HEK293 (cell line): ENCODE measurements at regions not wholly inside any gene's neighbourhood (a gene's known extent, or its start where the extent isn't known, plus 50 kb on each side); places are given as distances from the start of the nearest gene placed in this dataset.

ENCODE experiments used
- CTCF ChIA-PET: fragments of 350-600 bp; formaldehyde crosslinking; extraction: SDS; loops from one replicate; lab custom pipeline; 2021; ENCODE audit warnings: antibody characterized with exemption; lab: Yijun Ruan, JAX
- POLR2A ChIA-PET: fragments of 300-600 bp; formaldehyde crosslinking; extraction: SDS; loops from one replicate; lab custom pipeline; 2020; ENCODE audit warnings: antibody characterized with exemption, inconsistent platforms; lab: Yijun Ruan, JAX
- H3K27ac ChIP-seq: fragments of 200-500 bp; sonication (Bioruptor generic); 2 replicates; pipeline ENCODE4 v1.5.1; 2014; ENCODE audit warnings: low read depth, low read length, control low read depth, inconsistent platforms; ENCODE audit errors: extremely low read depth
- H3K36me3 ChIP-seq, 2 experiments: fragments of 200-500 bp in 1 of 2; sonication (Bioruptor generic) in 1 of 2; 1 replicate in 1 of 2; 2 replicates in 1 of 2; pipeline ENCODE4 v1.5.1; 2014 to 2017; ENCODE audit warnings: inconsistent platforms in 2 of 2, low read length in 2 of 2; ENCODE audit not compliant: control insufficient read depth in 2 of 2, insufficient read depth in 1 of 2
- H3K4me1 ChIP-seq: fragments of 200-500 bp; sonication (Bioruptor generic); 2 replicates; pipeline ENCODE4 v1.5.1; 2014; ENCODE audit warnings: mild to moderate bottlenecking, low read length, inconsistent platforms; ENCODE audit not compliant: control insufficient read depth, insufficient read depth
- H3K4me3 ChIP-seq: 2 replicates; pipeline ENCODE4 v1.5.1; 2011; ENCODE audit warnings: low read depth, mild to moderate bottlenecking, control low read depth, low read length, moderate library complexity
- H3K9me3 ChIP-seq: fragments of 200-500 bp; sonication (Bioruptor generic); 2 replicates; pipeline ENCODE4 v1.5.1; 2014; ENCODE audit warnings: low read depth, low read length, inconsistent platforms; ENCODE audit not compliant: control insufficient read depth, insufficient read depth
- ATF2 ChIP-seq: fragments of 450-650 bp; formaldehyde crosslinking; IDR thresholded peaks from 2 replicates; pipeline ENCODE4 v1.5.1; 2016; ENCODE audit warnings: missing biosample characterization, missing genetic modification characterization, low read depth
- GFI1B ChIP-seq: fragments of 450-650 bp; formaldehyde crosslinking; IDR thresholded peaks from 2 replicates; pipeline ENCODE4 v1.5.1; 2016; ENCODE audit warnings: missing biosample characterization, missing genetic modification characterization
- GLI4 ChIP-seq: fragments of 450-650 bp; formaldehyde crosslinking; IDR thresholded peaks from 2 replicates; pipeline ENCODE4 v1.5.1; 2016; ENCODE audit warnings: missing biosample characterization, missing genetic modification characterization
- KLF10 ChIP-seq: fragments of 450-650 bp; IDR thresholded peaks from 2 replicates; pipeline ENCODE4 v1.5.1; 2018; ENCODE audit warnings: missing biosample characterization, mild to moderate bottlenecking, missing genetic modification characterization
- MZF1 ChIP-seq: fragments of 450-650 bp; formaldehyde crosslinking; IDR thresholded peaks from 2 replicates; pipeline ENCODE4 v1.5.1; 2017; ENCODE audit warnings: missing biosample characterization, missing genetic modification characterization, borderline replicate concordance
- OSR2 ChIP-seq: fragments of 450-650 bp; formaldehyde crosslinking; IDR thresholded peaks from 2 replicates; pipeline ENCODE4 v1.5.1; 2016; ENCODE audit warnings: missing biosample characterization, missing genetic modification characterization
- RBAK ChIP-seq: fragments of 450-650 bp; formaldehyde crosslinking; IDR thresholded peaks from 2 replicates; pipeline ENCODE4 v1.5.1; 2016; ENCODE audit warnings: missing biosample characterization, missing genetic modification characterization
- SP3 ChIP-seq: fragments of 450-650 bp; formaldehyde crosslinking; IDR thresholded peaks from 2 replicates; pipeline ENCODE4 v1.5.1; 2016; ENCODE audit warnings: missing biosample characterization, missing genetic modification characterization
- TSHZ1 ChIP-seq: fragments of 450-650 bp; formaldehyde crosslinking; IDR thresholded peaks from 2 replicates; pipeline ENCODE4 v1.5.1; 2016; ENCODE audit warnings: missing biosample characterization, missing genetic modification characterization, borderline replicate concordance
- ZNF133 ChIP-seq: fragments of 450-650 bp; formaldehyde crosslinking; IDR thresholded peaks from 2 replicates; pipeline ENCODE4 v1.5.1; 2016; ENCODE audit warnings: missing biosample characterization, missing genetic modification characterization
- ZNF148 ChIP-seq: fragments of 450-650 bp; formaldehyde crosslinking; IDR thresholded peaks from 2 replicates; pipeline ENCODE4 v1.5.0; 2017; ENCODE audit warnings: missing biosample characterization, missing genetic modification characterization, borderline replicate concordance
- ZNF169 ChIP-seq: fragments of 450-650 bp; formaldehyde crosslinking; IDR thresholded peaks from 2 replicates; pipeline ENCODE4 v1.5.1; 2016; ENCODE audit warnings: missing biosample characterization, missing genetic modification characterization
- ZNF2 ChIP-seq: fragments of 450-650 bp; formaldehyde crosslinking; IDR thresholded peaks from 2 replicates; pipeline ENCODE4 v1.5.1; 2016; ENCODE audit warnings: missing biosample characterization, missing genetic modification characterization
- ZNF23 ChIP-seq: fragments of 450-650 bp; formaldehyde crosslinking; IDR thresholded peaks from 2 replicates; pipeline ENCODE4 v1.5.1; 2016; ENCODE audit warnings: missing biosample characterization, missing genetic modification characterization, borderline replicate concordance
- ZNF24 ChIP-seq: fragments of 450-650 bp; formaldehyde crosslinking; IDR thresholded peaks from 2 replicates; pipeline ENCODE4 v1.5.1; 2016; ENCODE audit warnings: missing biosample characterization, missing genetic modification characterization
- ZNF248 ChIP-seq: fragments of 450-650 bp; formaldehyde crosslinking; IDR thresholded peaks from 2 replicates; pipeline ENCODE4 v1.5.1; 2017; ENCODE audit warnings: missing biosample characterization, missing genetic modification characterization
- ZNF324 ChIP-seq: fragments of 450-650 bp; formaldehyde crosslinking; IDR thresholded peaks from 2 replicates; pipeline ENCODE4 v1.5.1; 2016; ENCODE audit warnings: missing biosample characterization, missing genetic modification characterization
- ZNF350 ChIP-seq: fragments of 450-650 bp; formaldehyde crosslinking; IDR thresholded peaks from 2 replicates; pipeline ENCODE4 v1.5.0; 2017; ENCODE audit warnings: missing biosample characterization, mild to moderate bottlenecking, missing genetic modification characterization
- ZNF416 ChIP-seq: fragments of 450-650 bp; formaldehyde crosslinking; IDR thresholded peaks from 2 replicates; pipeline ENCODE4 v1.5.1; 2016; ENCODE audit warnings: missing biosample characterization, missing genetic modification characterization
- ZNF426 ChIP-seq: fragments of 450-650 bp; formaldehyde crosslinking; IDR thresholded peaks from 2 replicates; pipeline ENCODE4 v1.5.1; 2017; ENCODE audit warnings: missing biosample characterization, missing genetic modification characterization, mild to moderate bottlenecking, inconsistent platforms, moderate library complexity
- ZNF473 ChIP-seq: fragments of 450-650 bp; formaldehyde crosslinking; IDR thresholded peaks from 2 replicates; pipeline ENCODE4 v1.5.1; 2017; ENCODE audit warnings: missing biosample characterization, missing genetic modification characterization
- ZNF548 ChIP-seq: fragments of 450-650 bp; formaldehyde crosslinking; IDR thresholded peaks from 2 replicates; pipeline ENCODE4 v1.5.1; 2016; ENCODE audit warnings: missing biosample characterization, missing genetic modification characterization
- ZNF624 ChIP-seq: fragments of 450-650 bp; formaldehyde crosslinking; IDR thresholded peaks from 2 replicates; pipeline ENCODE4 v1.5.1; 2017; ENCODE audit warnings: missing biosample characterization, missing genetic modification characterization
- ZNF776 ChIP-seq: fragments of 450-650 bp; formaldehyde crosslinking; IDR thresholded peaks from 2 replicates; pipeline ENCODE4 v1.5.0; 2017; ENCODE audit warnings: missing biosample characterization, missing genetic modification characterization, borderline replicate concordance
- ZSCAN30 ChIP-seq: fragments of 450-650 bp; IDR thresholded peaks from 2 replicates; pipeline ENCODE4 v1.5.1; 2018; ENCODE audit warnings: missing biosample characterization, mild to moderate bottlenecking, missing genetic modification characterization, moderate library complexity
- TF ChIP-seq, protein P1 (sequence below): fragments of 450-650 bp; formaldehyde crosslinking; IDR thresholded peaks from 2 replicates; pipeline ENCODE4 v1.5.1; 2016; ENCODE audit warnings: missing biosample characterization, missing genetic modification characterization
- TF ChIP-seq, protein P2 (sequence below): fragments of 450-650 bp; formaldehyde crosslinking; IDR thresholded peaks from 2 replicates; pipeline ENCODE4 v1.5.1; 2017; ENCODE audit warnings: missing biosample characterization, missing genetic modification characterization

GRCh38 chr1:163257763-163258162, 55.0 kb upstream of the RGS5 start:
- H3K36me3 ChIP-seq: no peaks in the 10 kb centered on the region; a peak in 1 of 3 replicates
- TF ChIP-seq ZNF133 (tag by site-specific recombination): no peak
- TF ChIP-seq KLF10: no peak
- TF ChIP-seq ZNF169 (tag by site-specific recombination): no peak
- TF ChIP-seq MZF1 (tag by site-specific recombination): no peak
- TF ChIP-seq TSHZ1 (tag by site-specific recombination): no peak
- TF ChIP-seq GFI1B (tag by site-specific recombination): no peak
- TF ChIP-seq, protein P1, sequence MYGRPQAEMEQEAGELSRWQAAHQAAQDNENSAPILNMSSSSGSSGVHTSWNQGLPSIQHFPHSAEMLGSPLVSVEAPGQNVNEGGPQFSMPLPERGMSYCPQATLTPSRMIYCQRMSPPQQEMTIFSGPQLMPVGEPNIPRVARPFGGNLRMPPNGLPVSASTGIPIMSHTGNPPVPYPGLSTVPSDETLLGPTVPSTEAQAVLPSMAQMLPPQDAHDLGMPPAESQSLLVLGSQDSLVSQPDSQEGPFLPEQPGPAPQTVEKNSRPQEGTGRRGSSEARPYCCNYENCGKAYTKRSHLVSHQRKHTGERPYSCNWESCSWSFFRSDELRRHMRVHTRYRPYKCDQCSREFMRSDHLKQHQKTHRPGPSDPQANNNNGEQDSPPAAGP (tag by site-specific recombination): no peak
- TF ChIP-seq ATF2 (tag by site-specific recombination): no peak
- no peak for TF ChIP-seq SP3
- TF ChIP-seq, all 188 proteins: peak for 0
- Histone ChIP-seq H3K4me1 (no peaks in the 10 kb centered on the region), H3K27ac (no peak overlapping the region), H3K9me3 (no peaks in the 10 kb centered on the region), H3K4me3 (no peak overlapping the region)
- ChIA-PET POLR2A (no interaction called here), CTCF (no interaction called here)

DNA sequence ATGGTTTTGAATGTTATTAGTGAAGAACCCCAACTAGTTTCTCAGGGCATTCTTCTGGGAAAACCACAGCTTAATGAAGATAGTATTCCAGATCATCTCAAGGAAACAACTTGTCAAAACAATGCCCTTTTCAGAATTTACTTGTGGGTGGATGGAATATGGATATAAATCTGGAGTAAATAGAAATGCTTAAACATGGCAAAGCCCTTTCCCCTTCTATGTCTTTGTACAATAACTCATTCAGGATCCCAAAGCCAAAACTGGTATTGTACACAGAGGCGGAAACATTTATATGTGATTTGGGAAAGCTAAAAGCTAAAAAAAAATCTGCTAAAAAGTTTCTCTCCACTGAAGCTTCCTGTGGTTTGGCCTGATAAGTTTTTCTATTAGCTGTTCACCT, 55.5 kb upstream of the RGS5 start:
- POLR2A ChIA-PET: no interaction called here
- Histone ChIP-seq H3K9me3 (no peaks in the 10 kb centered on the region), H3K4me1 (no peaks in the 10 kb centered on the region), H3K36me3 (no peaks in the 10 kb centered on the region; a peak in 1 of 3 replicates), H3K27ac (no peak overlapping the region), H3K4me3 (no peak overlapping the region)
- no peak for TF ChIP-seq ZNF776 (tag by site-specific recombination)
- no peak for TF ChIP-seq OSR2 (tag by site-specific recombination)
- no peak for TF ChIP-seq ZNF416 (tag by site-specific recombination)
- no peak for TF ChIP-seq ZNF23 (tag by site-specific recombination)
- no peak for TF ChIP-seq ZSCAN30 (tag by site-specific recombination)
- no peak for TF ChIP-seq GLI4 (tag by site-specific recombination)
- TF ChIP-seq RBAK (tag by site-specific recombination): no peak
- TF ChIP-seq ZNF624 (tag by site-specific recombination): no peak
- no peak for TF ChIP-seq ZNF324
- no peak for TF ChIP-seq ZNF548 (tag by site-specific recombination)
- no peak for TF ChIP-seq ZNF2 (tag by site-specific recombination)
- TF ChIP-seq, protein P1 (tag by site-specific recombination): no peak
- TF ChIP-seq ZNF426 (tag by site-specific recombination): no peak
- TF ChIP-seq ZNF473 (tag by site-specific recombination): no peak
- TF ChIP-seq, protein P2, sequence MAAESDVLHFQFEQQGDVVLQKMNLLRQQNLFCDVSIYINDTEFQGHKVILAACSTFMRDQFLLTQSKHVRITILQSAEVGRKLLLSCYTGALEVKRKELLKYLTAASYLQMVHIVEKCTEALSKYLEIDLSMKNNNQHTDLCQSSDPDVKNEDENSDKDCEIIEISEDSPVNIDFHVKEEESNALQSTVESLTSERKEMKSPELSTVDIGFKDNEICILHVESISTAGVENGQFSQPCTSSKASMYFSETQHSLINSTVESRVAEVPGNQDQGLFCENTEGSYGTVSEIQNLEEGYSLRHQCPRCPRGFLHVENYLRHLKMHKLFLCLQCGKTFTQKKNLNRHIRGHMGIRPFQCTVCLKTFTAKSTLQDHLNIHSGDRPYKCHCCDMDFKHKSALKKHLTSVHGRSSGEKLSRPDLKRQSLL (tag by site-specific recombination): no peak
- no peak for TF ChIP-seq ZNF24 (tag by site-specific recombination)
- TF ChIP-seq ZNF350 (tag by site-specific recombination): no peak
- no peak for TF ChIP-seq ZNF148
- no peak for TF ChIP-seq ZNF248
- CTCF ChIA-PET: no interaction called here
